Coronary artery (tissue), 2 donors: ENCODE measurements at regions not wholly inside any gene's neighbourhood (a gene's known extent, or its start where the extent isn't known, plus 50 kb on each side); places are given as distances from the start of the nearest gene placed in this dataset.

Experiments used
- DNase-seq: peaks from one replicate; pipeline ENCODE4 v3.0.0-alpha.2; 2017; ENCODE audit warnings: low spot score
- H3K27ac ChIP-seq, 2 donors: fragments of 200-600 bp; sonication (generic); one replicate each; pipeline ENCODE4 v1.5.1; 2016 to 2019
- H3K4me3 ChIP-seq: fragments of 200-600 bp; sonication (generic); 2 replicates; pipeline ENCODE4 v1.5.1; 2016; ENCODE audit warnings: mild to moderate bottlenecking, moderate library complexity
- TF ChIP-seq, protein P1 (sequence below): fragments of 200-600 bp; sonication (generic); IDR thresholded peaks from one replicate; pipeline ENCODE4 v1.5.1; 2019; ENCODE audit warnings: antibody characterized with exemption

DNA sequence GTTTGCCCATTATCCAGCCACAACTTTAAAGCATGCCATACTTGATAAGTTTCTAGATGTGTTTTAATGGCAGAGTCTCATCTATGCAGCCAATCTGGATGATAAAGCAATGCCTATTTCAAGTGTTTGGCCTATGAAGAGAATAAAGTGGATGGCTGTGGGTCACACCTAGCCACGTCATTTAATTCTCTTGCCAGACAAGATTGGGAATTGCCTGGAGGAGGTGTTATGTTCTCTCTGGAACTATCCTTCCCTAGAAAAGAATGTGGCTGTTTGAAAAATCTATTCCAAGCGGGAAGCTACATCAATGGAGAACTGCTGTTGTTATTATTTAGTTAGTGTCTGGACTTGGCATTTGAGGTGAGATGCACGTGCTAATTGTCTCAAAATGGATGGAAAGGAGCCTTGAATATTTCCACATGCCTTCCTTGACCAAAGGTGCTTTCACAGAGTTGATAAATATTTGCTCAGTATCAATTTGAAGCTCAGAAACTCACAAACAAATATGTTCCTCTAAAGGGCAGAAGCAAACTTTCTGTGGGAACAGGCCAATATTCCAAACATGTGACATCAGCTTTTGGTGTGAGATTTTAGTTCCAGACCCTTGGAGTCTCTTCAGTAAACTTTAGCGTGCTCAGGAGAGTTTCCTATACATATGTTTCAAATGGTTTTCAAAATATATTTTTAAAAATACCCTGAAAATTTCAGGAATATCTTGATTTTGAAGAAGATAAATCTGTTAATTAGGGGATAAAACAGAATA, 510.6 kb upstream of the SGO1 start:
- TF ChIP-seq, protein P1, sequence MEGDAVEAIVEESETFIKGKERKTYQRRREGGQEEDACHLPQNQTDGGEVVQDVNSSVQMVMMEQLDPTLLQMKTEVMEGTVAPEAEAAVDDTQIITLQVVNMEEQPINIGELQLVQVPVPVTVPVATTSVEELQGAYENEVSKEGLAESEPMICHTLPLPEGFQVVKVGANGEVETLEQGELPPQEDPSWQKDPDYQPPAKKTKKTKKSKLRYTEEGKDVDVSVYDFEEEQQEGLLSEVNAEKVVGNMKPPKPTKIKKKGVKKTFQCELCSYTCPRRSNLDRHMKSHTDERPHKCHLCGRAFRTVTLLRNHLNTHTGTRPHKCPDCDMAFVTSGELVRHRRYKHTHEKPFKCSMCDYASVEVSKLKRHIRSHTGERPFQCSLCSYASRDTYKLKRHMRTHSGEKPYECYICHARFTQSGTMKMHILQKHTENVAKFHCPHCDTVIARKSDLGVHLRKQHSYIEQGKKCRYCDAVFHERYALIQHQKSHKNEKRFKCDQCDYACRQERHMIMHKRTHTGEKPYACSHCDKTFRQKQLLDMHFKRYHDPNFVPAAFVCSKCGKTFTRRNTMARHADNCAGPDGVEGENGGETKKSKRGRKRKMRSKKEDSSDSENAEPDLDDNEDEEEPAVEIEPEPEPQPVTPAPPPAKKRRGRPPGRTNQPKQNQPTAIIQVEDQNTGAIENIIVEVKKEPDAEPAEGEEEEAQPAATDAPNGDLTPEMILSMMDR = no peak
- Histone ChIP-seq H3K27ac (no peak overlapping the region), H3K4me3 (no peak overlapping the region)
- no peak for DNase-seq

DNA sequence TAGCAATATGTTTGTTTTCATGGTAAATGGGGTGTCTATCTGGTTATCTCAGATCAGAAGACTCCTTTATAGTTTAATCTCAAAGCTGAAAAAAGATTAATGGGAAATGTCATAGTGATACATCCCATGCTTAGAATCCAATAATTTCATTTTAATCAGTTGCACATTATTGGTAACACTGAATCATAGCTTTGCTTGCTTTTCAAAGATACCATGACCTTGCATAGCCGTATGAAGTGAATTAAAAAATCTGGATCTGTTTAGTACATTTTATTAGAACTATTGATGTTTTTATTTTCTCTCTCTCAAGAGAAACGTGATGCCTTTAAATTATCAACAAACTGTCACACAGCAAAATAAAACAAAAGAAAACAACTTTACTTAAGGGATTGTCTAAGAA, 506.7 kb upstream of the SGO1 start:
- DNase-seq = no peak
- no peak overlapping the region for H3K4me3 ChIP-seq
- H3K27ac ChIP-seq = no peak overlapping the region
- TF ChIP-seq, protein P1 = no peak

DNA sequence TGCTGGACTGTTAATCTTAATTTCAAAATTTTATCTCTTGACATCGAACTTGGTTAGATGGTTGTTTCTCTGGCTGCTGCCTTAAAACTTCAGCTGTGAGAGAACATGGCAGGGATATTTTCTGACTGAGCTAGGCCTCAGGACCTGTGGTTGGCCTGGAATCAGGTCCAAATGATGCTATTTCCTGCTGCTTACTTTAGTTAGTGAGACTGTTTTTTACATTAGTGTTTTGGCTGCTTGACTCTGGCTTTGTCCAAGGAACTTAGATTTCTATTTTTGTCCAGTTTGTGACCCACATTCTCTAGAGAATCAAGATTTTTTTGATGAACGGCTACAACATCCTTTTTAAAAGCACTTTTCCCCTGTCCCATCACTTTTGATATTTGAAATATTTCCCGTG, 497.9 kb upstream of the SGO1 start:
- DNase-seq = no peak

DNA sequence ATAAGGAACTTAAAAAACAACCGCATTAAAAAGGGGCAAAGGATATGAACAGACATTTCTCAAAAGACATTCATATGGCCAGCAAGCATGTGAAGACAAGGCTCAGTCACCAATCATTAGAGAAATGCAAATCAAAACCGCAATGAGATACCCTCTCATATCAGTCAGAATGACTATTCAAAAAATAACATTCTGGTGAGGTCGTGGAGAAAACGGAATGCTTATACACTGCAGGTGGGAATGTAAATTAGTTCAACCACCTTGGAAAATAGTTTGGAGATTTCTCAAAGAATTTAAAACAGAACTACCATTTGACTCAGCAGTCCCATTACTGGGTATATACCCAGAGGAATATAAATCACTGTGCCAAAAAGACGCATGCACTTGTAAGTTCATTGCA, 496.6 kb upstream of the SGO1 start:
- DNase-seq = no peak
- Histone ChIP-seq H3K27ac (no peak overlapping the region), H3K4me3 (no peak overlapping the region)
- TF ChIP-seq, protein P1 = no peak

More for the DNA sequence above, 497.9 kb upstream of the SGO1 start:
- Histone ChIP-seq H3K27ac (peak overlapping the region in 1 of 2 donors; percentile 51), H3K4me3 (no peak overlapping the region)
- TF ChIP-seq, protein P1 = no peak

DNA sequence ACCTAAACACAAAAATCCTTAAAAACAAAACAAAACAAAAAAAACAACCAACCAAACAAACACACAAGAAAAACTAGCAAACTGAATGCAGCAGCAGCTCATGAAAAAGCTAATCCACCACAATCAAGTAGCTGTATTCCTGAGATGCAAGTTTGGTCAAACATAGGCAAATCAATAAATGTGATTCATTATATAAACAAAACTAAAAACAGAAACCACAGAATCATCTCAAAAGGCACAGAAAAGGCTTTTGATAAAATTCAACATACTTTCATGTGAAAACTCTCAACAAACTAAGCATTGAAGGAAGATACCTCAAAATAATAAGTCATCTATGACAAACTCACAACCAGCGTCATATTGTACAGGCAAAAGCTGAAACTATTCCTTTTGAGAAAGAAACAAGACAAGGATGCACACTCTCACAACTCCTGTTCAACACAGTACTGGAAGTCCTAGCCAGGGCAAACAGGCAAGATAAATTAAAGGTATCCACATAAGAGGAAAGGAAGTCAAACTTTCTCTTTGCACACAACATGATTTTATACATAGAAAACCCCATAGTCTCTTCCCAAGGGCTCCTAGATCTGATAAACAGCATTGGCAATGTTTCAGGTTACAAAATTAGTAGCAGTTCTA, 495.1 kb upstream of the SGO1 start:
- no peak for DNase-seq
- TF ChIP-seq, protein P1 = no peak
- Histone ChIP-seq H3K4me3 (no peak overlapping the region), H3K27ac (no peak overlapping the region)

DNA sequence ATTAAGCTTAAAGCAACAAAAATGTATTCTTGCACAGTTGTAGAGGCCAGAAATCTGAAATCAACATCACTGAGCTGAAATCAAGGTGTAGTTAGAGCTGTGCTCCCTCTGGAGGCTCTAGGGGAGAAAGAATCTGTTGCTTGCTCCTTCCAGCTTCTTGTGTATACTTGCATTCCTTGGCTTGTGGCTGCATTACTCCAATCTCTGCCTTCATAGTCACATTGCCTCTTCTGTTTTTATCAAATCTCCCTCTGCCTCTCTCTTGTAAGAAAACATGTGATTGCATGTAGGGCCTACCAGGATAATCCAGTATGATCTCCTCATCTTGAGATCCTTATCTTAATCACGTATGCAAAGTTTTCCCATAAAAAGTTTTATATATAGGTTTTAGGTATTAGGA, 487.9 kb upstream of the SGO1 start:
- Histone ChIP-seq H3K27ac (no peak overlapping the region), H3K4me3 (no peak overlapping the region)
- TF ChIP-seq, protein P1 = no peak
- no peak for DNase-seq

DNA sequence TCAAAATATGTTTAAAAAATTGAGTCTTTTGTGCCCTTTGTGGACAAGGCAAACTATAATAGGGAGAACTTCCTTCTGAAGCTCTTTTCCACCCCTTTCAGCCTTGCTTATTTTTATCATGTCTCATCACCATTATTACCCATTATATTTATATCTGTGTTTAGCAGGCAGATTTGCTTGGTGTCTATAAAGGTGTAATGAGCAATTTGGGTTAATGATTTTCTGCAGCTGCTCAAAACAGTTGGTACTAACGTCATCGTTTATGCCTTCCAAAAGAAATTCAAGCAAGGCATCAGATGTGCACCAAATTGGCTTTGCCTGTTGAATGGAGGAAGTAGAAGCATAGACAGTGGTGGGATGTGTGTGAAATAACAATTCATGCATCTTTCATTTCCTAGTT, 483.7 kb upstream of the SGO1 start:
- H3K27ac ChIP-seq = no peak overlapping the region
- H3K4me3 ChIP-seq = no peak overlapping the region

More for the DNA sequence above, 483.7 kb upstream of the SGO1 start:
- TF ChIP-seq, protein P1 = no peak
- DNase-seq = no peak
